SIG-M5 treated with dmso at 0.1 percent for 504 hours (cell line): ENCODE measurements at regions not wholly inside any gene's neighbourhood (a gene's known extent, or its start where the extent isn't known, plus 50 kb on each side); places are given as distances from the start of the nearest gene placed in this dataset.

Experiments
- DNase-seq: peaks from one replicate; lab custom pipeline; 2025; ENCODE audit not compliant: unreplicated experiment; lab: John Stamatoyannopoulos, UW

DNA sequence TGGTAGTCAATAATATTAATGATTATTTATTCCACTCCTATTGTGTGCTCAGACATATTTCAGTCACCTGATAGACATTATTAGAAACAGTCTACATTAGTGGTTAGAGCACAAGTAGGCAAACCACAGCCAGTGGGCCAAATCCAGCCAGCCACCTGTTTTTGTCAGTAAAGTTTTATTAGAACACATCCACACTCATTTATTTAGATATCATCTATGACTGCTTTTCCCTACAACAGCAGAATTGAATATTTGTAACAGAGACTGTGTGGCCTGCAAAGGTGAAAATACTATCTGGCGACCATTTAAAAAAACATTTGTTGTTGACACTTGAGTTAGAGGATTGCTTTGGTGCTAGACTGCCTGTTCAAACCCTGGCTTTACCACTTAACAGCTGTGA is 220.0 kb upstream of the ZFP64 start:
- DNase-seq = no peak

- DNase-seq = no peak
Measured at GRCh38 chr20:52410731-52411234, 219.2 kb upstream of the ZFP64 start.

DNA sequence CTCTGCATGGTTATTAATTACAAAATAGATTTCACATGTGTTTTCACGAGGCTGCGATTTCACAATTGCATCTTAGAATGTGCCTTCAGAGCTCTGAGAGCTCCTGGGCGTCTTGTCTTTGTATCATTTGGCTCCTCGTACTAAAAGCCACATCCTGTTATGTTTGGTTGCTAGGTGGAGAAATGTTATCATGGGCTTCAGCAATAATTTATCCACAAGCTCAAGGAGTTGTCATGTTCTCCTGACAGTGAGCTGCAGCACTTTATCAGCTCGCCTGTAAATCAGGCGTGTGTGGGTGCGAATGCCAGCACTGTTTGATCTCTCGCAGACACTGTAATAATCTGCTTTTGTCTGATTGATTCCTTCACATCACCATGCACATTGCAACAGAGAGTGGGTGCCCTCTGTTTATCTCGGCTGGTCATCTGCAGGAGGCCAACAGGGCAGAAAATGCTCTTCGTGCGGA is 218.6 kb upstream of the ZFP64 start:
- no peak for DNase-seq

GRCh38 chr20:52405986-52406385 is 214.4 kb upstream of the ZFP64 start:
- no peak for DNase-seq

DNA sequence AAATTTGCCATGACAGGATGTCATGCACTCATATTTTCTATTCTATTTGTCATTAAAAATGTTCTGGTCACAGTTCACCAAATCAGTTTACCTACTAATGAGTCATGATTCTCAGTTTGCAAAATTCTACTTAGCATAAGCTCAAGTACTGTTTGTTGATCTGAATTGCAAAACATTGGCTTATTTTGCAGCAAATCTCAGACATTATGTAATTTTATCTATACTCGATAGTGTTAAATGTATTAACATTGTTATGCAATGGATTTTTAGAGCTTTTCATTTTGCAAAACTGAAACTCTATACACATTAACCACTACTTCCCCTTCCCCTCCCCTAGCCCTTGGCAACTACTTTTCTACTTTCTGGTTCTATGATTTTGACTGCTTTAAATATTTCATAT is 213.8 kb upstream of the ZFP64 start:
- DNase-seq = peak; percentile 40

GRCh38 chr20:52404671-52405070 is 213.1 kb upstream of the ZFP64 start:
- no peak for DNase-seq

DNA sequence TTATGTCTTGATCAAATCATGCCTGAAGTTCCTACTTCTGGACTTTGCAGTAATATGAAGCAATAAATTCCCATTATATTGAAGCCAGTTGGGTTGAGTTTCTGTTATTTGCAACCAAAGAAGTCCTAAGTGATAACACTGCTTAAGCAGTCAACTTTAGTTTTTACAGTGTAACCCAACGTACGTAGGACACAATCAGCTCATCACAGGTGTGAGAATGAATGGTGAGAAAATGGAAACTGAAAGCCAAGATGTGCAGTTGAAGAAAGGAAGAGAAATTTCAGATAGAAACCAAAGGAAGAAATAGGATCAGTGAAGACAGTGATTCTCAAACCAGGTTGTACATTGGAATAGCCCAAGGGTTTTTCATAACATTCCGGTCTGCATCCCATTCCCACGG is 211.4 kb upstream of the ZFP64 start:
- DNase-seq = no peak

GRCh38 chr20:52402514-52402913 is 210.9 kb upstream of the ZFP64 start:
- no peak for DNase-seq

- no peak for DNase-seq
Measured at GRCh38 chr20:52401431-52401830, 209.9 kb upstream of the ZFP64 start.

DNA sequence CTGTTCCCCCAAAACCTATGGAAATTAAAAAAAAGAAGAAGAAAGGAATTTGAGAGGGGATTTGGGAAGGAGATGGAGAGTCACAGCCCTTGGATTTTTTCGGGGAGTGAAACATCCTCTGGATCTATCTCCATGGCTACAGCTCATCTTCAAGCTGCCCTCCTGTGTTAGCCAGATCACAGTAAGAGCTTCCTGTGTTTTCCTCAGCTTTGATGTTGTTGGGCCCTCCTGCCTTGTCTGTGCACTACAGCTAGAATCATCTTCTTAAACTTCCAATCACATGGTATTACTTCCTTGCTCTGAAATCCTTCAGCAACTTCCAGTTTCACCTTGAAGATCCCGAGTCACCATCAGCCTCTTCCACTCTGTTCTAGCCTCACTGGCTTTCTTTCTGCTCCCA is 207.8 kb upstream of the ZFP64 start:
- no peak for DNase-seq

DNA sequence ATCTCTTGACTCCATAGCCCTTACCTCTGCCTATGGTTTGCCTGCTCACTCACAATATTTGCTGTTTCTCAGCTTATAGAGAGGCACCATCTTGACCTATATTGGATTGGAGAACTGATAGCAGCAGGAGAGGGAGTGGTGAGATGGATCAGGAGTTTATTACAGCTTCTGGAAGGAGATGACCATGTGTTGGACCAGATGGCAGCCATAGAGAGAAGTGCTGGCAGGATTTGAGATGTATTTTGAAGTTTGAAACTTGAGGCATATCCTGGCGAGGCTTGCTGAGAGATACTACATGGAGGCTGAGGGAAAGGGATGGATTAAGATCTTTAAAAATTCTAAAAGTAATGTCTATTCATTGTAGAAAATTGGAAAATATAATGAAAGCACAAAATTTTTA is 198.0 kb upstream of the ZFP64 start:
- no peak for DNase-seq

DNA sequence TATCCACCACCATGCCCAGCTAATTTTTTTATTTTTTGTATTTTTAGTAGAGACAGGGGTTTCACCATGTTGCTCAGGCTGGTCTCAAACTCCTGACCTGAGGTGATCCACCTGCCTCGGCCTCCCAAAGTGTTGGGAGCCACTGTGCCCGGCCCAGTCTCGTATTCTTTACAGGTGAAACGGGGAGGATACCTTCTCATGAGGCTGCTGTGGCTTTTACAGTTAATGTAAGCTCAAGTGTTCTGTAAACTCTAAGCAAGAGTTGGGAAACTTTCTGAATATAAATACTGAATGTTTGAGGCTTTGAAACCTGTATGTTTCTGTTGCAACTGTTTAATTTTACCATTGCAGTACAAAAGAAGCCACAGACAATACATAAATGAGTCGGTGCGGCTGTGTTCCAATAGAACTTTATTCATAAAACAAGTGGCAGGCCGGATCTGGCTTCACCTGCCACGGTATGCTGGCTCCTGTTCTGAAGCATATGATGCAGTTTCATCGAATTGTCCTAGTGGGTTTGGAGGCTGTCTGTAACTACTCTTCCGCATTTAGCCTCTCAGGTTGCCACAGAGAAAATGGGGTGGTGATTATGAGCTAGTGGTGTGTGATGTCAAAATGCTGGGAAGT is 192.5 kb upstream of the ZFP64 start:
- no peak for DNase-seq

DNA sequence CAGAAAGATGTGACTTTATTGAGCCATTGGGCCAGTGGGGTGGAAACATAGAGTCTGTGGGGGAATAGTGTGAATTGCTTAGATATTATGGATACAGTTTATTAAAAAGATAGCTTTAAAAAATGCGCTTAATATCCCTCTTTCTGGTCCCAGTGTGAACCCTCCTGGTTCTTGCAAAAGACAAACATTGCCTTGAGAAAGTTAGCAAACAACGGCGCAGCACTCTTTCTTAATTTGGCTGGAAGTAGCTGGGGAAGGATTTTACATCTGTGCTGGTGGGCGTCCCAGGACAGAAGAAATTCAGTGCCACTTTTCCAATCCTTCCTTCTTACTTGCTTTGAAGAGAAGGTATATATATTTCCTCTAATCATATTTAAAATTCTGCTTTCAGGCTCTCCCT is 191.4 kb upstream of the ZFP64 start:
- no peak for DNase-seq

- peak; percentile 8 for DNase-seq
Measured at GRCh38 chr20:52379723-52380336, 188.3 kb upstream of the ZFP64 start.

DNA sequence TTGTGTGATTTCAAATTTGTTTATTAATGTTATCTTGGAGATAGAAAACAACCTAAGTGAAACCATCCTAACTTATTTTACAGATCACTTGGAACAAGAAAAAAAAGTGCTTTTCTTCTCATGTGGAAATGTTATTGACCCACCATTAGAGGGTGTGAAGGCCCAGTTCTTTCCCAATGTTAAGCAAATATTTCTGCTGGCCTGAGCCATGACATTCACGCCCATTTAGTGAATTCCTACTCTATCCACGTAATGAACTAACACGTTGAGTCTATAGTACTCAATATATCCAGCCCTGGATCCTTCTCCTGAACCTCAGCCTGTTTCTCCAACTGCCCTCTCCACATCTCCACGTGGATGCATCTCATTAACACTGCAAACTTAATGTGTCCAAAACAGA is 180.6 kb upstream of the ZFP64 start:
- no peak for DNase-seq

DNA sequence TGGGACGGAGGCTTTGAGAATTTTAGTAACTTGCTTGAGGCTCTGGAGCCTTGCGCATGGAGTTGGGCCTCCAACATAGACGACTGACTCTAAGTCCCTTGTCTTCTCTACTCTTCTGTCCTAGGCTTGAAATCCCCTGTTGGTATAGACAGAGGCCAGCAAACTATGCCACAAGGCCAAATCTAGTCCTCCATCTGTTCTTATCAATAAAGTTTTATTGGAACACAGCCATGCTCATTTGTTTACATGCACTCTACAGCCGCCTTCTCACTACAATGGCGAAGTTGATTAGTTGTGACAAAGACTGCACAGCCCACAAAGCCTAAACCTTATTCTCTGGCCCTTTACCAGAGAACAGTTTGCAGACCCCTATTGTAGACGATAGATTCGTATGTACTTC is 174.1 kb upstream of the ZFP64 start:
- DNase-seq = no peak

- no peak for DNase-seq
Measured at GRCh38 chr20:52364405-52364804, 172.8 kb upstream of the ZFP64 start.

- DNase-seq = no peak
Measured at GRCh38 chr20:52361650-52362049, 170.1 kb upstream of the ZFP64 start.

- no peak for DNase-seq
Measured at GRCh38 chr20:52349806-52350205, 158.2 kb upstream of the ZFP64 start.

GRCh38 chr20:52348434-52348833 is 156.9 kb upstream of the ZFP64 start:
- no peak for DNase-seq

- no peak for DNase-seq
Measured at GRCh38 chr20:52346797-52347196, 155.2 kb upstream of the ZFP64 start.

- no peak for DNase-seq
Measured at GRCh38 chr20:52342913-52343312, 151.3 kb upstream of the ZFP64 start.
